ENCODE measurements at regions not wholly inside any gene's neighbourhood (a gene's known extent, or its start where the extent isn't known, plus 50 kb on each side); places are given as distances from the start of the nearest gene placed in this dataset.
"Not testable (repeated sequence)": the region's sequence is repeated elsewhere in the genome, so short reads cannot be mapped to it uniquely, and the experiment has no call there.

DNA sequence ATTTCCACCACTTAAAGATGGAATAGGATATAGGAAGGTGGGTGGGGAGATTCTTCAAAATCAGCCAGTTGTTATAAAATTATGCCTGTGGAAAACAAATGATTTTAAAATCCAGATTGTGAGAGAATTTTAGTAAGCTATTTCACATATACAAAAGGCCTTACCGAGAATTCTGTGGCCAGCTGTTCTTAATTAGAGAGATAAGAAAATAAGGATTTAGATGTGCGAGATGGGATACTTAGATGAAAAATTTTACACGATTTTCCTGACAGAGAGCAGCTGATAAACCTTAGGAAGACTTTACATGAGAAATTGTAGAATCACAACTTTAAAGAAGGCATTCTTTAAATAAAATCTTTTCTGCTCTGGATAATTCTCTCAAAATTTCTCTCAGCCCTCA is 94.5 kb upstream of the IQCM start:
- no peak for DNase-seq
- ChIA-PET CTCF (no interaction called here), POLR2A (no interaction called here)
- no peak overlapping the region for H3K4me3 Mint-ChIP-seq
- no peaks in the 10 kb centered on the region for H3K9me3 Mint-ChIP-seq
- H3K27ac Mint-ChIP-seq = no peak overlapping the region
- no peaks in the 10 kb centered on the region for H3K36me3 Mint-ChIP-seq (ENCODE audit: low read depth)
- H3K4me1 Mint-ChIP-seq = no peaks in the 10 kb centered on the region
- H3K27me3 Mint-ChIP-seq = peaks cover 4% of the 10 kb centered on the region

- H3K9me3 Mint-ChIP-seq = no peaks in the 10 kb centered on the region
- no peaks in the 10 kb centered on the region for H3K36me3 Mint-ChIP-seq (ENCODE audit: low read depth)
- CTCF ChIA-PET = no interaction called here
- POLR2A ChIA-PET = no interaction called here
- H3K4me3 Mint-ChIP-seq = no peak overlapping the region
- peaks cover 4% of the 10 kb centered on the region for H3K27me3 Mint-ChIP-seq
- DNase-seq = no peak
- H3K4me1 Mint-ChIP-seq = no peaks in the 10 kb centered on the region
- H3K27ac Mint-ChIP-seq = no peak overlapping the region
Measured at GRCh38 chr4:149910604-149911350, 95.1 kb upstream of the IQCM start.

DNA sequence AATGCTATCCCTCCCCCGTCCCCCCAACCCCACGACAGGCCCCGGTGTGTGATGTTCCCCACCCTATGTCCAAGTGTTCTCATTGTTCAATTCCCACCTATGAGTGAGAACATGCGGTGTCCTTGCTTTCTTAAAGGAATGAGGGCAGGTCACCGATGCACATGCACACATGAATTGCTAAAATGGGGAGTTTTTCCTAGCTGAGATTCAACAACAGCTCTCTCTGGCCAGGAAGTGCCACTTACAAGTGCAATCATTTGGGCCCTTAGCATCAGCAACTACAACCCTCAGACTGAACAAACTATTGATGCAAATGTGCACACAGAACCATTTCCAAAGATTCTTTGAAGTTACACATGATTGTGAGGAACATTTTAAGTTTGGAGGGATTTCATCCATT is 95.7 kb upstream of the IQCM start:
- Mint-ChIP-seq H3K36me3 (ENCODE audit: low read depth) (no peaks in the 10 kb centered on the region), H3K4me3 (no peak overlapping the region), H3K4me1 (no peaks in the 10 kb centered on the region), H3K27ac (no peak overlapping the region), H3K27me3 (peaks cover 4% of the 10 kb centered on the region), H3K9me3 (no peaks in the 10 kb centered on the region)
- no peak for DNase-seq
- ChIA-PET CTCF (no interaction called here), POLR2A (no interaction called here)

- H3K4me3 Mint-ChIP-seq = no peak overlapping the region
- DNase-seq = no peak
- peaks cover 4% of the 10 kb centered on the region for H3K27me3 Mint-ChIP-seq
- H3K36me3 Mint-ChIP-seq (ENCODE audit: low read depth) = no peaks in the 10 kb centered on the region
- no peaks in the 10 kb centered on the region for H3K9me3 Mint-ChIP-seq
- H3K4me1 Mint-ChIP-seq = no peaks in the 10 kb centered on the region
- ChIA-PET POLR2A (no interaction called here), CTCF (no interaction called here)
- H3K27ac Mint-ChIP-seq = no peak overlapping the region
Measured at GRCh38 chr4:149912000-149912399, 96.4 kb upstream of the IQCM start.

GRCh38 chr4:149914119-149915115 is 98.8 kb upstream of the IQCM start:
- no peak overlapping the region for H3K4me3 Mint-ChIP-seq
- ChIA-PET CTCF (interaction anchor here (1.0 kb wide), 1 partner anchor 13 kb away, joined by 3 read pairs; no protein-coding TSS in a partner anchor), POLR2A (no interaction called here)
- H3K9me3 Mint-ChIP-seq = no peaks in the 10 kb centered on the region
- DNase-seq = peak; percentile 44
- H3K27me3 Mint-ChIP-seq = peaks cover 2% of the 10 kb centered on the region
- H3K4me1 Mint-ChIP-seq = no peaks in the 10 kb centered on the region
- H3K27ac Mint-ChIP-seq = no peak overlapping the region
- H3K36me3 Mint-ChIP-seq (ENCODE audit: low read depth) = no peaks in the 10 kb centered on the region

- CTCF ChIA-PET = interaction anchor here (1.0 kb wide), 1 partner anchor 15 kb away, joined by 3 read pairs; no protein-coding TSS in a partner anchor
- H3K36me3 Mint-ChIP-seq (ENCODE audit: low read depth); H3K27me3 Mint-ChIP-seq; H3K9me3 Mint-ChIP-seq; H3K4me1 Mint-ChIP-seq; H3K27ac Mint-ChIP-seq; H3K4me3 Mint-ChIP-seq; POLR2A ChIA-PET; DNase-seq: not testable (repeated sequence)
Measured at GRCh38 chr4:149915735-149916134, 100.1 kb upstream of the IQCM start.

GRCh38 chr4:149923736-149924135 is 108.1 kb upstream of the IQCM start:
- ChIA-PET CTCF (no interaction called here), POLR2A (no interaction called here)
- H3K27ac Mint-ChIP-seq = no peak overlapping the region
- H3K27me3 Mint-ChIP-seq = peaks cover 4% of the 10 kb centered on the region
- no peaks in the 10 kb centered on the region for H3K36me3 Mint-ChIP-seq (ENCODE audit: low read depth)
- H3K4me3 Mint-ChIP-seq = no peak overlapping the region
- H3K4me1 Mint-ChIP-seq = no peaks in the 10 kb centered on the region
- no peaks in the 10 kb centered on the region for H3K9me3 Mint-ChIP-seq
- no peak for DNase-seq

- Mint-ChIP-seq H3K4me1 (no peaks in the 10 kb centered on the region), H3K9me3 (no peaks in the 10 kb centered on the region), H3K4me3 (no peak overlapping the region), H3K27me3 (peaks cover 4% of the 10 kb centered on the region), H3K36me3 (ENCODE audit: low read depth) (no peaks in the 10 kb centered on the region), H3K27ac (no peak overlapping the region)
- DNase-seq = no peak
- CTCF ChIA-PET = interaction anchor here (0.6 kb wide), 1 partner anchor 446 kb away, joined by 4 read pairs; no protein-coding TSS in a partner anchor
- POLR2A ChIA-PET = no interaction called here
Measured at GRCh38 chr4:149927514-149927913, 111.9 kb upstream of the IQCM start.

- H3K4me3 Mint-ChIP-seq = no peak overlapping the region
- POLR2A ChIA-PET = no interaction called here
- no peak overlapping the region for H3K27ac Mint-ChIP-seq
Measured at GRCh38 chr4:149928507-149928906, 112.9 kb upstream of the IQCM start.

GRCh38 chr4:149931431-149931830 is 115.8 kb upstream of the IQCM start:
- no peaks in the 10 kb centered on the region for H3K36me3 Mint-ChIP-seq (ENCODE audit: low read depth)
- H3K4me3 Mint-ChIP-seq = no peak overlapping the region
- no peaks in the 10 kb centered on the region for H3K9me3 Mint-ChIP-seq
- CTCF ChIA-PET = interaction anchor here (1.5 kb wide), 1 partner anchor 19 kb away, joined by 3 read pairs; no protein-coding TSS in a partner anchor
- POLR2A ChIA-PET = no interaction called here
- DNase-seq = no peak
- no peaks in the 10 kb centered on the region for H3K4me1 Mint-ChIP-seq
- H3K27me3 Mint-ChIP-seq = peaks cover 4% of the 10 kb centered on the region
- H3K27ac Mint-ChIP-seq = no peak overlapping the region

More at GRCh38 chr4:149928507-149928906, 112.9 kb upstream of the IQCM start:
- DNase-seq = no peak
- peaks cover 4% of the 10 kb centered on the region for H3K27me3 Mint-ChIP-seq
- no peaks in the 10 kb centered on the region for H3K9me3 Mint-ChIP-seq
- H3K4me1 Mint-ChIP-seq = no peaks in the 10 kb centered on the region
- CTCF ChIA-PET = no interaction called here
- no peaks in the 10 kb centered on the region for H3K36me3 Mint-ChIP-seq (ENCODE audit: low read depth)

- DNase-seq = no peak
- Mint-ChIP-seq H3K36me3 (ENCODE audit: low read depth) (no peaks in the 10 kb centered on the region), H3K4me3 (no peak overlapping the region), H3K27ac (no peak overlapping the region), H3K27me3 (peaks cover 2% of the 10 kb centered on the region), H3K9me3 (no peaks in the 10 kb centered on the region), H3K4me1 (no peaks in the 10 kb centered on the region)
- CTCF ChIA-PET = no interaction called here
- POLR2A ChIA-PET = no interaction called here
Measured at GRCh38 chr4:149932188-149932587, 116.5 kb upstream of the IQCM start.

GRCh38 chr4:149933120-149933519 is 117.5 kb upstream of the IQCM start:
- no peaks in the 10 kb centered on the region for H3K27me3 Mint-ChIP-seq
- no peaks in the 10 kb centered on the region for H3K4me1 Mint-ChIP-seq
- H3K36me3 Mint-ChIP-seq (ENCODE audit: low read depth) = no peaks in the 10 kb centered on the region
- no peak overlapping the region for H3K4me3 Mint-ChIP-seq
- H3K27ac Mint-ChIP-seq = no peak overlapping the region
- no peak for DNase-seq
- CTCF ChIA-PET = no interaction called here
- POLR2A ChIA-PET = no interaction called here
- H3K9me3 Mint-ChIP-seq = no peaks in the 10 kb centered on the region

- no peak for DNase-seq
- ChIA-PET POLR2A (no interaction called here), CTCF (no interaction called here)
- H3K27ac Mint-ChIP-seq = no peak overlapping the region
- no peaks in the 10 kb centered on the region for H3K27me3 Mint-ChIP-seq
- H3K4me3 Mint-ChIP-seq = no peak overlapping the region
- H3K4me1 Mint-ChIP-seq = no peaks in the 10 kb centered on the region
- no peaks in the 10 kb centered on the region for H3K9me3 Mint-ChIP-seq
- H3K36me3 Mint-ChIP-seq (ENCODE audit: low read depth) = no peaks in the 10 kb centered on the region
Measured at GRCh38 chr4:149933883-149934282, 118.2 kb upstream of the IQCM start.
